HG03378 (cell line): ENCODE measurements at regions not wholly inside any gene's neighbourhood (a gene's known extent, or its start where the extent isn't known, plus 50 kb on each side); places are given as distances from the start of the nearest gene placed in this dataset.

Experiments used
- ATAC-seq: cut with Tn5 transposase; IDR thresholded peaks from one replicate; pipeline ENCODE4 v1.9.1; 2021; ENCODE audit warnings: mild to moderate bottlenecking, moderate library complexity; ENCODE audit not compliant: unreplicated experiment

DNA sequence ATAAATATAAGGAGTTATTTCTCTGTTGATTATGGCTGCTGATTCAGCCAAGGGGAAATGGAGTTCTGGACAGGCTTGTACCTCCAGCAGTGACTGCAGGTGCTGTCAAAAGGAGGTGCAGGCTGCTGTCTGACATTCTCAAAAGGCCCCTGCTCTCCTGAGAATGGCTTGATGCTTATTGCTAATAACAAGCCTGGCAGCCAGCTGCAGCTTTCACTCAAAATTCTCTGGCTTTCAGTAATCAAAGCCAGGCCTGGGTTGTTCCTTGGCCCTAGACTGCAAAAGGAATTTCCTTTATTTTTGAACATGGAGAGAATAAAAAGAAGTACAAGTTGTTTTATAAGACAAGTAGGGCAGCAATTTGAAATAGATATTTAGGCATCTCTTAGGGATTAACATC is 575.9 kb downstream of the MID1IP1 start:
- ATAC-seq = no peak

DNA sequence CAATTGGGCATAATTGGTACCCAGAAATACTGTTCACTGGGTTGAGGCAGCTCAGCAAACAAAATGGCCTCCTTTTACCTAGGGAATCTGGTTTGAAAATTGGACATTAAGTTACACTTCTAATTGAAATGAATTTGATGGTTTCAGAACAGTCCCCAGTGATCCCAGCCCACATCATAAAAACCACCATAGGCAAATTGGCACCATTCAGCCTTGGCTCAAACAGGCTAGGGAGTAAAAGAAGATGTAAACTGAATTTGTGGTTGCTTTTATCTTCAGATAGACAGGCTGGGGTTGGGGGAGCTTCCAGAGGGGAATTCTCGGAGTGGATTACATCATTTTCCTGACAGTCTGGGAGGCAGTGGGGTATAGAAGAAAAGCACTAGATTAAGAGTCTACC is 576.5 kb downstream of the MID1IP1 start:
- ATAC-seq = no peak

DNA sequence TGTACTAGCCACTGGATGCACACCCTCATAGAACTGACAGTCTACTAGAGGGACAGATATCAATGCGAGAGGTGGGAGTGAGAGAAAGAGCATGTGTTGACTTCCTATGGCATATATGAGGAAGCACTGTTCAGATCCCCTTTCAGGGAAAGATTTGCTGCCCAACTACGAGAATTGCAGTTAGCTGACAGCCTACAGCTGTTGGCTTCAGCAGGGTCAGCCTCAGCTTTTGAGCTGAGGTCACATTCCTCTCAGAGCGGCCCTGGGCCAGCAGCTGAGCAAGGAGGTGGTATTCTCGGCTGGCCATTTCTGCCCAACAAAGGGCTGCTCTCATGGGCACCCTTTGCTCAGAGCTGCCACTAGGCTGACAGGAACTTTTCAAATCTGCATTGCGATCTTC is 580.2 kb downstream of the MID1IP1 start:
- no peak for ATAC-seq

DNA sequence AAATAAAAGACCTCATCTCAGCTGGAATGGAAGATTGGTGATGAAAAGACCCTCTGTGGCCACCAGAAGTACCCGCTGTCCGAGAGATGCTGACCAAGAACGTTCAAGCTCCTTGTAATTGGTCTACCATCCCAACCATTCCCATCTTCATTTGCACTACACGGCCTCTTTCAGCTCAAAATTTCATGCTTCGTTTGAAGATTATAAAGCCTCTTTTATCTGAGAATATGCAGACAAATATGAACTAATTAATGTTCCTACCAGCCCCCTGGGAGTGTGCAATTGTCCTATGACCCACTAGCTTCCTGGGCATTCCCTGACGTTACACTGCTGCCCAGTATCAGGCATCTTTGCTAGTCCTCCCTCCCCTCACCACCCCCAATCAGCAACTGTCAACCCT is 583.7 kb downstream of the MID1IP1 start:
- no peak for ATAC-seq

DNA sequence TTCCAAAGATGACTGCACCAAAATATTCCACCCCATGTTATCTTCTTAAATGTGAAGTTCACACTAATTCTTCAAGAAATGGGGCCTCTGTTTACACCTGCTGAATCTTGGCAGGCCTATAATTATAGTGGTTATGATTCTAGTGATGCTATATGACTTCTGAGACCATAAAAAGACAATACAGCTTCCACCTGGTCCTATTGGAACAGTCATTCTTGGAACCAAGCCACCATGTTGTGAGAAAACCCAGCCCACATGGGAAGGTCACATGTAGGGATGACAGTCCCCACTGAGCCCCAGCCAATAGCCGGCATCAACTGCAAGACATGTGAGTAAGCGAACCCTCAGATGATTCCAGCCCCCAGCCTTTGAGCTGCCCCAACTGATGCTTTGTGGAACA is 587.5 kb downstream of the MID1IP1 start:
- ATAC-seq = no peak

DNA sequence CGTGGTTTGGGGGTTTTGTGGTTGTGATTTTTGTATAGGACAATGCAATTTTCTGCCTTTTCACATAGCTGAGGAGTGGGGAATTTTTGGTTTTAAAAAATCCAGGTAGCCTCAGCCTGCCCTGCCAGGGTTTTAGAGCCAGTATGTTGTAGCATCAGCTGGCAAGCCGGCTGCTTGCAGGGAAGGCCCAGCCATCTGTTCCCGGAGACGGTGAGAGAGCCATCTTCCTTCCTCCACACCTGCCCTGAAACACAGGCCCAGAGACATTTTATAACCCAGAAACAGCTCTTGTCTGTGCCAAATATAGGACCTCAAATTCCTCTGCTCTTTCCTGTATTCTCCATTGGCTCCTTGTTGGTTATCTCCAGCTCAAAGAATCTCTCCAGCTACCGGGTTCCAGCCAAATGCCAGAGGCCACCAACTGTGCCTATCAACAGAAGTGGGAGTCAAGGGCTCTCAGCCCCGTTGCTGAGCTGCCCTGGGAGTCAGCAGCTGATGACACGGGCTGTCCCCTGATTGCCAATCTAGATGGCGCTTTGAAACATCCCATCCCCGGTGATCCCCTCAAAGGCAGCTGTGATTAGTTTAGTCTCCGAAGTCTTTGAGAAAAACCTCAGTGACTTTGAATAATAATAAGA is 595.2 kb downstream of the MID1IP1 start:
- no peak for ATAC-seq

DNA sequence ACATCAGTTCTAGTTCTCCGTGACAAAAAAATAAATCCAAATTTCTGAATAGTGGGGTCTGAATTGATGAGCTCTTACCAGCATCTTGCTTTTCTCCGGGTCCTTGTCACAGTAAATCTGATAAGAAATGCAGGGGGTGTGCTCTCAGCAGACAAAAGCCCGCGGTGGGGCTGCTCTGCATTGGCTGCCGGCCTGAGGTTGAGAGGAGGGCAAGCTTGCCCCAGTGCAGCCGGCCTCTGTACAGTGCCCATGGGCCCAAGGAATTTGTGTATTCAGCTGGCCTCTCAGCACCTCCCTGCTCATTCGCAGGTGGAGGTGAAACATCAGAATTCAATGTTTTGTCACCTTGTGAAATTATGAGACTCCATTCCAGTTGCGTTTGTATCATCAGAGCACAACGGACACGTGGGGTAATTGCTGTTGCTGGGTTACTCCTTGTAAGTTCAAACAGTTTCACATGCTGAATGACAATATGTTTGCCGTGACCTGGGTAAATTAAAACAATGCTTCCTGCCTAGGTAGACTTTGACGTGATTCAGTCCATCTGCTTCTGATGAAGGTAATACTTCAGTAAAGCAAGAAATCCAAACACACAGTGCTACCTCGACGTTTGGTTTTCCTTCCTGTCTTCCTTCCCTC is 596.4 kb downstream of the MID1IP1 start:
- no peak for ATAC-seq

DNA sequence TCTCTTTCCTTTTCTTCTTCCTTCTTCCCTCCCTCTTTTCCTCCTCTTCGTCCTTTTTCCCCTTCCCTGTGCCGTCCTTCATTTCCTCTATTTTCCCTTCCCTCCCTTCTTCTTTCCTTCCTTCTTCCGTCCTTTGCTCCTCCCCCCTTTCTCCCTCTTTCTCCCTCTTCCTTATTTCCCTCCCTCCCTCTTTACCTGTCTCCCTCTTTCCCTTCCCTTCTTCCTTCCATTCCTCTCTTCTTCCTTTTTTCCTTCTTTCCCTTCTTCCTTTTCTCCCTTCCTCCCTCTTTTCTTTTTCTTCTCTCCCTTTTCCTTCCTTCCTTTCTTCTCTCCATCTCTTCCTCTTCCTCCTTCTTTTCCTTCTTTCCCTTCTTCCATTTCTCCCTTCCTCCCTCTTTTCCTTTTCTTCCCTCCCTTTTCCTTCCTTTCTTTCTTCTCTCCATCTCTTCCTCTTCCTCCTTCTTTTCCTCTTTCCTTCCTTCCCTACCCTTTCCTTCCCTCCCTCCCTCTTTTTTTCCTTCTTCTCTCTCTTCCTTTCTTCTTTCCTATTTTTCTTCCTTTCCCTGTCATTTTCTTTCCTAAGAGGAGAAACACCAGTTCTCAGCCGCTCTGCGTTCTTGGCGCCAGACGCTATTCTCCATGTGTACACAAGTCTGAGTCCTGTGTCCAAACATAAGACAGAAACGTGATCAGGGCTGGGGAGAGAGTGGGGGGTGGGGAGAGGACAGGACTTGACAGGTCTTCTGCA is 597.1 kb downstream of the MID1IP1 start:
- no peak for ATAC-seq

DNA sequence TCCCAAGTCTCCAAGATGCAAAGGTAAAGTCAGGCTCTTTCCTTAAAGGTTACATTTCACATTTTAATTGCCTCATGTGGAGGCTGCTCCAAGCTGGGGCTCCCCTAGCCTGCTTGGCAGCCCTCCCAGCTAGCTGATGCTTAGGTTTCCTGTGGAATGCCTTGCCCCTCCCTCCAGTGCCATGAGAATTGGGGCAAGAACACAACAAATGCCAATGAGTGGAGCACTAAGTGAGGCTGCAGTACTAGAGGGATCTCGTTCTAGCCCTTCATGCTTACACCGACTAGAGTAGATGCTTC is 597.7 kb downstream of the MID1IP1 start:
- no peak for ATAC-seq

DNA sequence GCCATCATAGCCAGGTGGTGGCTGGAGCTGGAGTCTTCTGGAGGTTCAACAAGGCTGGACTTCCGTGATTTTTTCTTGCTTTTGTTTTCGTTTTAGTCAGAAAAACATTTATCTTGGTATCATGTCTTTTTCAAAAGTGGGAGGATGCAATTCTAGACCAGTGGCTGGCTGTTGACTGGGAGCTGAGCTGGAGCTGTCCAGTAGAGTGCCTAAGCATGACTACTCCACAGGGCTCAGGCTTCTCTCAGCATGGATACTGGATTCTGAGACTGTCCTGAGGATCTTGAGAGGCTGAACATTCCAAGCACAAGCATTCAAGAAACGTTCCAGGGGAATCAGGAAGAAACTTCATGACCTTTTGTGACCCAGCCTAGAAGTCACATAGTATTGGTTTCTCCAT is 598.1 kb downstream of the MID1IP1 start:
- ATAC-seq = no peak

DNA sequence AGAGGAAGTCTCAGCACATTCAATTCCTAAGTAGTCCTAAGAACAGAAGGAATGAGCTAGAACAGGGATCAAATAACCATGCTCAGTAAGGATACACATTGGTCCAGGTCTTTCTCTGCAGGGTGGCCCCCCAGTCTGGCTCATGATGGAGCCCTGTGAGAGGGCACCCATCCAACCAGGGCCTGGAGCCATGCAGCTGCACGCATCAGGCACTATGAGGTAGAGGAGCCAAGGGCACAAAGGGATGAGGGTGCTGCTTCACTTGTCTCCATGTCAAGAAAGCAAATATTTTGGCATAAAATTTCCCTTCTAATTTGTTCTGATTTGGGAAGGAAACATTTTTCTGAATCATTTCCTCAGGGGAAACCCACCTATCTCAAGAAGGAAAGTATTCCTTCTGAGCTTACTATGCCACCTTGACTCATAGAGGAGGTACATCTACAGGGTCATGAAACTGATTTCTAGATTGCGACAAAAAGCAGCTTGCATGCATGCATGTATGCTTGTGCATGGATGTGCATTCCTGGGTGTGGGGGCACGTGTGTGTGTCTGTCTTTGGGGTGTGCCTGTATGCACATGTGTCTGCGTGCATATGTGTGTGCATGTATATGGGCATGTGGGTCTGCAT is 600.3 kb downstream of the MID1IP1 start:
- ATAC-seq = no peak

DNA sequence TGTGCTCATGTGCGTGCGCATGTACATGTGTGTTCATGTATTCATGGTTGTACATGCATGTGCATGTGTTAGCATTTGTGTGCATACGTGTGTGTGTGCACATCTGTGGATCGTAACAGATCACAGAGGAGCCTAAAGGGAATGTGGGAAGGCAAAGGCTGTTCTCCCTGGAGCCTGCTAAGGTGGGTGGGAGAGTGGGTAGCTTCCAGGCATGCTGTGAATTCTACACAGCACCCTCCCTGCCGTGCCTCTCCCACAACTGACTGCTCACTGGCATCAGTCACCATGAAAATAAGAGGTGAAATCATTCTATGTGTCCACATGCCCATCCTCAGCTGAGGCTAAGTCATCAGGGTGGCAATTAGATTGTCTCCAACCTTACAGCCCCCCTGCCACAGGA is 600.9 kb downstream of the MID1IP1 start:
- ATAC-seq = no peak

DNA sequence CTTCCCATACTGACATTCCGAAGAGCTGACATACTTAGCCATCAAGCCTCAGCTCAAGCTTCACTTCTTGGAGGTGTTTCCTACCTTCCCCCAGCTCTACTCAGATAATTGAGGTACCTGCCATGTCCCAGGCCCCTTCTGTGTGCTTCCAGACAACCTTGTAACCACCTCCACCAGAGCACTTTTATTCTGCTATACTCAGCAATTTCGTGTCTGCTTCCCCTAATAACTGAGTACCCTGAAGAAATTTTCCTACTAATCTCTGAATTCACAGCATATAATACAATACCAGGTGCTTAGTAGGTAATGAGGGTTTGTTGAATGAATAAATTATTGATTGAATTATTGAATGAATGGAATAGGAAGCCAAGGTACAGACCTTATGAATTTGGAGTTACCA is 605.5 kb downstream of the MID1IP1 start:
- ATAC-seq = no peak

DNA sequence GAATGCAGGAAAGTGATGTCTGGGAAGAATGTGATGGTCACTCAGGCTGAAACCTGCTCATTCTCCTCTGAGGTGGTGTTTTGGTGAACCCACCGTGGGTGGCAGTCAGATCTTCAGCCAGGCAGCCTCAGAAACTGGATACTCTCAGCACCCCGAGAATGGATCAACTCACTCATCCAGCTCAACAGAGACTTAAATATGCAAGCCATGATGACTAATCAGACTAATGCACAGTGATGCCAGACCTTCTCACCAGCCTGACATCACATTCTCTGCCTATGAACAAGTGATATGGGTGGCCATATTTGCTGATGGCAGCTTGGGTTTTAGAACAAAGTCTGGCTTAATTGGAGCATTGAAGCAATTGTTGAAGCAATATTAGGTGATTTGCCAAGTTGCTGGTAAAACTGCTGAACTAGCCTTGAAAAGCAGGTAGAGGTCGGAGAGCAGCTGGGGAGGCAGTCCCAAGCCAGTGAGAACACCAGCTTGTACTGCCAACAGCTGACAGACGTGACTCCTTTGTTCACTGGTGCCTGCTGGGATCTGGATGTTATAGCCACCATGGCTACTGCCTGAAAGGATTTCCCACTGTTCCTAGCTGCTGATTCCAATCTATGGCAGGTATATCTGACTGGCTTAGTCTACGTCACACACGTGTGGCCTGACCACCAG is 608.1 kb downstream of the MID1IP1 start:
- no peak for ATAC-seq

DNA sequence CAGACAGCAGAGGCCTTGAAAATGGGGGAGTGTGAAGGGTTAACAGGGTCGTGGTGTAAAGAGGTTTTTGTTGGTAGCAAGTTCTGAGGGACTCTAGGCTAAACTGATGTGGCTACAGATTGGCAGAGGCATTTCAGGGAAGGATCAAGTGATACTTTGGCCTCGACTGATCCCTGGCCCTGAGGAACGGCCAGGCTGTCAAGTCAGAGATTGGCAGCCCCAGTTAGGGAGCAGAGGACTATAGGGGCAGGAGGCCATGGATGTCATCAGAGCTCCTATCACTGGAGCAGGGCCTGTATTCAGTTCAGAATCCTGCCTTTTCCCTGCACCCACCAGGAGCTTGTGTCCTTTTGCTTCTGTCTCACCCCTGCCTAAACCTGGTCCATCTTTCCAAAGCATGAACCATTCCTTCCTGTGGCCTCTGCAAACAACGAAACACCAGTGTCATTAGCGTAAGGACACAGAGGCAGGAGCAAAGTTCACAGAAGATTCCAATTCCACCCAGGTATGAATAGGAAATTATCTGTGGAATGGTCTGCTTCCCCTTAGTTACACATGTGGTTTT is 613.1 kb downstream of the MID1IP1 start:
- no peak for ATAC-seq

DNA sequence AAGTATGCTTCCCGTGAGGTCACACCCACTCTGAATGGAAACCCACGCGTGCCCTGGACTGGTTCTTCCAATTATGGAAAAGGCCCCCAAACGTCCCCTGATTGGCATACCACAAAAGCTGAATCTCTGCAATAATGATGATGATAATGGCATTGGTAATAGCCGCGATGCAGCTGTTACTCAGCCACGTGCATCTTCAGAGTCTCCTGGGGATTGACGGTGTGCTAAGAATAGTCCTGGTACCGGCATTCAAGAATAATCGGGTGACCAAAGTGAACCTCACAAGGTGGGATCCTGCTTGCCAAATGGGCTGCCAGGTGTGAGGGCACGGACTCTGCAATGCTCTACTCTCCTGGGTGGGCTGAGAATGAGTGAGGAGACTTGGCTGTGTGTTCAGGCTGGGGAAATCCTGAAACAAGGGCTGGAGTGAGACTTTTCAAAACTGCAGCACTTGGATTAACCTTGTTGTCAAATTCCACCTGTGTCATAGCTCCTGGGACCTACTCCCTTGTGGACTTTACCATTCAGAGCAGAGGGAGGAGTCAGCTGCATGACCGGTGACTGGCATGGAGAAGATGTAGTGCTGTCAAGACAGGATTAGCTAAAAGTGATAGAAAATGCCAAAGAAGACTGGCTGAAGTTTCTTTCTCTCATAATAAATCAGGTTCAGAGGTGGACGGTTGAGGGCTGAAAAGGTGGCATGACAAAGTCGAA is 615.4 kb downstream of the MID1IP1 start:
- no peak for ATAC-seq

DNA sequence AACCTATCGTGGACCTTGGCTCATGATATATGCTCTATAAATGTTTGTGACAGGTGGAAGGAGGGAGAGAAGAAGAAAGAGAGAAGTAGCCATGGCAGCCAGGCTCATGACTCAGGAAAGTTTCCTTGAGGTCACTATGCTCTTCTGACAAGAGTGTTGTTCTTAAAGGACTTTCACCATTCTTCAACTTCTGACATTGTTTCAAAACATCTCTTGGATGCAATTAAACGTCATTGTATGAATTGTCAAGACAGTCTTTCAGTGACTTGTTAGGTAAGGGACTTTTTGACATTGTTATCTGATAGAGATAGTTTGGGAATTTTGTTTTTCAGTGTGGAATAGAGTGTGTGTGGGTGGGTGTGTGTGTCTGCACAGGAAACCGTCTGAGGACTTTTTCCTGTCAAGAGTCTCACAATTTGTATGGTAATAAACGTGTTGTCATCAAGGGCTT is 617.0 kb downstream of the MID1IP1 start:
- no peak for ATAC-seq

DNA sequence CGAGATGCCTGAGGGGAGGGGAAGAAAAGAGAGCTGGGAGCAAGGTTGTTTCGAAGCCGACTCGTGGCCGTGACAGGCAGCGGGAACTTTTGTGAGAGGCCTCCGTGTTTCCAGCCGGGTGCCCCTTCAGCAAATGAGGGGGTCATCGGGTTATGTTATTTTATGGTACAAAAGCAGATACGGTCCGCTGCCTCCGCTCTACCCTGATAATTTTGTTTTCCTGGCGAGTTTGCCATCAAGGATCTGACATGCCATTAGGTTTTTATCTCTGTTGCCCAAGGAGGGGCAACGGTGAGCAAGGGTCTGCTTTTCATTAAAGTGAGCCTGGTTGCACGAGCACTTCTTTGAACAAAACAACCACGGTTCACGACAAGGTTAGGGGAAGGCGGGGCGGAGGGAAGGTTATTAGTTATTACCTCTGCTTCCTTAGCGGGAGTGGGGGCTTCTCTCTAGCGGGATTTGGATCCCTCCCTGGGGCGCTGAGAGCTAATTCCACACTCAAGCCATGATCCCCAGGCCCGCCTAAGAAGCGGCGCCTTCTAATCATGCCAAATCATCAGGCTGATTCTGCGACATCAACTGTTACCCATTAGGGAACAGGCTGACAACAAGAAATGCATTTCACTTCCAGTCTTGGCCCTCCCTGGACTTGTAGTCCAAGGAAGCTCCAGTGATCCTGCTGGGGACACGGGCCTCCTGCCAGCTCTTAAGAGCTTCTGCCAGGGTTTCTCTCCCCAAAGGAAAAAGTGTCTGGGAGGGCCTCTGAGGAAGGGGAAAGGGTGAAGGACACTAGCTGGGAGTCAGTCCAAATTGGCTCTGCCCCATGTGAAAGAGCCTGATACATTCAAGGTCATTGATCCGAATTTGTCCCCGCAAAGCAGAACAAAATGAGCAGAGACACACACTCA is 617.7 kb downstream of the MID1IP1 start:
- ATAC-seq = no peak

DNA sequence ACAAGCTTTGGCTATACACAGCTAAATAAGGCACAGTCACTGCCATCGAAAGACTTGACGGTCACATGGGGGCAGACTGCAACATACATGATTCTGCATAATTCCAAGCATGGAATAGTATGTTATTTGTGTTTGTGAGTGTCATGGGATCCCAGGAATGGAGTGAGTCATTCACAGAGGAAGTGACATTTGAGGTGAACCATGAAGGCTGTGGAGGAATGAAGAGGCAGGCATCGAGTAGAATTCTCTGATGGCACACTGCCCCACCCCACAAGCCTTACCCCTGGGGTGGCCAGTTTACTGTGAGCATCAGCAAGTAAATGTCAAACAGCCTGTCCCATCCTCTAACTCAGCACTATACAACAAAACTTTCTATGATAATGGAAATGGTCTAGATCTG is 619.7 kb downstream of the MID1IP1 start:
- ATAC-seq = no peak
